Activated CD4-positive, alpha-beta T cell treated with anti-CD3 and anti-CD28 coated beads for 24 hours (primary cell): ENCODE measurements at regions not wholly inside any gene's neighbourhood (a gene's known extent, or its start where the extent isn't known, plus 50 kb on each side); places are given as distances from the start of the nearest gene placed in this dataset.
"Not testable (repeated sequence)": the region's sequence is repeated elsewhere in the genome, so short reads cannot be mapped to it uniquely, and the experiment has no call there.

ENCODE experiments used
- DNase-seq, 2 donors: peaks; one replicate each; pipeline ENCODE4 v3.0.0-alpha.2; 2020; ENCODE audit warnings: low read depth in 2 of 2

DNA sequence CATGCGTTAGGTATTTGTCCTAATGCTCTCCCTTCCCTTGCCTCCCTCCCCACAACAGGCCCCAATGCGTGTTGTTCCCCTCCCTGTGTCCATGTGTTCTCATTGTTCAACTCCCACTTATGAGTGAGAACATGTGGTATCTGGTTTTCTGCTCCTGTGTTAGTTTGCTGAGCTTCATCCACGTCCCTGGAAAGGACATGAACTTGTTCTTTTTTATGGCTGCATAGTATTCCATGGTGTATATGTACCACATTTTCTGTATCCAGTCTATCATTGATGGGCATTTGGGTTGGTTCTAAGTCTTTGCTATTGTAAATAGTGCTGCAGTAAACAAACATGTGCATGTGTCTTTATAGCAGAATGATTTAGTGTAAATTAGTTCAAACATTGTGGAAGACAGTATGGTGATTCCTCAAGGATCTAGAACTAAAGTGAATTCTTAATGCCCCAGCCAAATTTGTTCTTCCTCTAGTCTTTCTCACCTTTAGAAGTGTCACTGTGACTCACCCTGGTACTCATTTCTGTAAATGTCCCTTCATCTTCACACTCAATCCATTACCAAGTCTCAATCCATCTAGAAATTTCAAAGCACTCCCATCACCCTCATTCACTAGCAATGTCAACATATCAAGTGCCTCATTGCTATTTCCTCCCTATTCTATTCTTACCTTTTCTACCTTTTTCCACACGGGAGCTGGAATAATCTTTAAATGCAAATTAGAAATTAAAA lies 123.9 kb downstream of the MREG start:
- not testable (repeated sequence) for DNase-seq

DNA sequence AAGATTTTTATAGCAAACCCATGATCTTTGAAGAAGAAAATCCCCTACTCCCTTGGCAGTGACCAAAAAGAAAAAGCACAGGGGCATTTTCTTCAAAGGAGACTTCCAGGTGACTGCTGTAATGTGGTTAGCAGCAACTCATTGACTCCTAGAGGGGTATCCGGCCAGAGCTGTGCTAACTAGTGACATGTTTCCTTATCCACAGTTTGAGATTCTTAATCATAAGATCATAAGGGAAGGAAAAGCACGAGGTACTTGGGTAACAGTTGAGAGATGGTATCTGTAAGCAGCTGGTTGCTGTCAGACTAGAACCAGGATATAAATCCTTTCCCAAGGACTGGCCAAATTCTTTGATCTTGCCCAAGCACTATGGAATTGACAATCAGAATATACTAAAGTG lies 124.7 kb downstream of the MREG start:
- no peak for DNase-seq

DNA sequence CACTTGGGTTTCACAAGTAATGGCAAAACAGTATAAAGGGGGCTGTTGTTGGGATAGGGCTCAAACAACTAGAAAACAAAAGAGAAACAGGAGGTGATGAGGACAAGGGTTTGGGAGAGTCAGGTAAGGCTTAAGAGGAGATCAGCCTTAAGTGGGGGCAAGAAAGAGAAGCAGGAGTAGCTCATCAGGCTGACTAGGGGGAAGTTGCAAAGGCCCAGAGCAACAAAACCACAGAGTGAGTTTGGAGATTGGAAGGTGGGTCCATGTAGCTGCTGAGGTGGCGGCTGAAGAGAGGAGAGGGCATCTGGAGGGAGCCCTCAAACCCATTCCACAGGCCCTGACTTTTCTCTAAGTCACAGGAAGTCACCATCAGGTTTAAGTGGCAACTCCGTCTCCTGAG lies 126.0 kb downstream of the MREG start:
- DNase-seq, result no peak

DNA sequence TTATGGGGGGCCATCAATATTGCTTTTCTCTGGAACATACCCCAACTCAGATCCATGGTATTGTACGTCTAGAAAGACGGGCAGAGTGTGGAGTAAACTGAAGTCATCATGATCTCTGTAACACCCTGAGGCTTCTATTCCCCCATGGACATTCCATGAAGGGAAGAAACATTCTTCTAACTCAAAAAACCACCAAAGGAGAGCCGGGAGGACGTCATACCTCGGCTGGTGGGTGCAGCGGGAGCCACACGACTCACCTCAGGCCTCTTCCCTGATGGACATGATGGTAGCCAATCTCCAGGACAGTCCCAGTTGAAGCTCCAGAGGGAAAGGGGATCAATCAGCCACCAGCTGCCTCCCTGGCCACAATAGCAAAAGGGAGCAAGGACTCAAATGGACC lies 127.3 kb downstream of the MREG start:
- no peak for DNase-seq

DNA sequence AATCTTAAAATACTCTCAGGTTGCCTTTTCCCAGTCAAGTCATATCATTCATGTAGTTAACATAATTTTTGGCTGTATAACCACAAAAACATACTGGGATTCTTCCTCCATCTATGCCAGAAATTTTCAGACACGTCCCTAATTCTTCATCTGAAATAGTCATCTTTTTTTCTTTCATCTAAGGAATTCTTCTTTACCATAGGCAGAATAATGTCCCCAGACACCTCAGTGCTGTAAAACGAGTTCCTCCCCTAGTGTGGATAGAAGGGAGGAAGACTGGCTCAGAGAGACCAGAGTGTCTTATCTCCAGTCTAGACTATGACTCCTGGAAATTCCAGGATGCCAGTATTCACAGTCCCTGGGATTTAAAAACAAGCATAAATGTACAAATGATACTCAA lies 127.8 kb downstream of the MREG start:
- no peak for DNase-seq

DNA sequence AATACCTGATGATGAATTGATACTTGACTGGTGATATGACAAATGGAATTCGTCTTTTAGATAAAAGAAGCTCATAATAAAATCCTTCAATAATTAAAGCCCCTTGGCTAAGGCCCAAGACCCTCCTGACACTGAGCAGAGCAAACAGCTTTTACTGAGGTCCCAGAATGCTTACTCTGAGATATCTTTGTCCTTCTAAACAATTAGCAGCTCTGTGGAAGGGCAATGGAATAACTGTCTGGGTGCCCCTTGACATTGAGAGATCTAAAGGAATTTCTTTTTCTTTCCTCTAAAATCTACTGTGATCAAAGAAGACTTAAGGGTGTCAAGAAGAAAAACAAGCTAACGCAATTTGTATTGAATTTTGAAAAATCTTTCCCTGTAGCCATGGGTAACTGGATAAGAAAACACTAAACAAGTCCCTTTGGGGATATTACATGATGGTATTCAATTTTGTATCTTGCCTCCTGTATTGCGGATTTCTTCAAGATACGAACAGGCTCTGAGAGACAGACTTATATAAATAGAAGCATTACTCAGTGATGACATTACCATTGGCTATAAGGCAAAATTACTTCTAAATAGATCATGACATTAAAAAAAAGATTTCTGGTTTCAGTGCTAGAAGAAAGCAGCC lies 128.8 kb downstream of the MREG start:
- no peak for DNase-seq

DNA sequence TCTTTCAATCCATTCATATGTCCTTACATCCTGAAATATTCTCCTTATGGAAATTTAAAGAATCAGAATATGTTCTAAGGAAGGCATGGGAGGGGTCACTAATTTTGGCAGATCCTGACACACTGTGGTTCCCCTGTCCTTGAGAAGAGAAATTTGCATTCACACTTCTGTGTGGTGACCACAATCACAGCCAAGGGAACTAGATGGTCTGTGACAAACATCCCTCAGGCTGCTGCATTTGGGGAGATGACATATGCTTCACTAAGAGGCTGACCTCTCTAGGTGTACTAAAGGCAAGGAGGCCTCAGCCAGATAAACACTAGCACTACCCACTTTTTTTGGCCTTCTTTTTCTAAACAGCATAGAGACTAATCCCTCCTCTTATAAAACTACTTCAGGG lies 129.6 kb downstream of the MREG start:
- no peak for DNase-seq

DNA sequence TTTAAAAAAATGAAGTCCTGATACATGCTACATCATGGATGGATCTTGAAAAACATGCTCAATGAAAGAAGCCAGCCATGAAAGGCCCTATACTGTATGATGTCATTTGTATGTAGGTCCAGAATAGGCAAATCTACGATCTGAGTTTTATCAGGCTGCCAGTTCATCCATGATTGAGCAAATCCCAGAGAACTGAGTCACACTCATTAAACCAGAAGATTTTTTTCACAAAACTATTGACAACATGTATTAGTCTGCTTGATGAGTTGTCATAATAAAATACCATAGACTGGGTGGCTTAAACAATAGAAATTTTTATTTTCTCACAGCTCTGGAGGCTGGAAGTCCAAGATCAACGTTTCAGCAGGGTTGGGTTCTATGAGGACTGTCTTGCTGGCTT lies 130.7 kb downstream of the MREG start:
- no peak for DNase-seq

DNA sequence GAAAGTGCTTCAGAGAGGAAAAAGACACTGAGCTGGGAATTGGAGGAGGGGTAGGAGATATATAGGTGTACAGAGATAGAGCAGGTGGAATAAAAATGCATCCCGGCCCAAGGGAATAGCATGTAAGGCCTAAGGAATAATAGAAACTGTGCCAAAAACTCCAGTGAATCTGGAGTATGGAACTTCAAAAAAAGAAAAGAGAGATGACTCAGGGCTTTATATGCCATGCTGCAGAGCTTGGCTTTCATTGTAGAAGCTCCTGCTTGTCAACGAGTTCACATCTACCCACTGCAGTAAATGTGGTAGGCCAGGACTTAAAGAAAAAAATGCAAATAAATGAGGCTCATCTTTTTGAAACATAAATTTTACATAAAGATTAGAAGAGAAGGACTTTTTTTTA lies 131.8 kb downstream of the MREG start:
- no peak for DNase-seq

DNA sequence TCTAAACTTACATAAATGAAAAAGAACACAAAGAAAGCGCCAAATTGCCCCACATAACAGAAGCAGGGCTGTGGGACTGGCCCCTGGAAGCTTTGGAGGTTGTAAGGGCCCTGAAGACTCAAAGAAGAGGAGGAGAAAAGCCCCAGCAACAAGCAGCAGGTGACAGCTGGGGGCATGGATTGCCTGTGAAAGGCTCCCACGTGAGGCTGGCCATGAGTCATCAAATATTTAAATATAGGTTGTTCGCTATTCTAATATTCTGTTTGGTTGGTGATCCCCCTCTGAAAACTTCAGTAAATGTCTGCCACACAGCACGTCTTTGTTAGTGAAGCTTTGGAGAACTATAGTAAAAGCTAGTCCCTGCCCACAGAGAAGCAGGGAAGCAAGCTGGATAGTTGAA lies 132.4 kb downstream of the MREG start:
- no peak for DNase-seq

DNA sequence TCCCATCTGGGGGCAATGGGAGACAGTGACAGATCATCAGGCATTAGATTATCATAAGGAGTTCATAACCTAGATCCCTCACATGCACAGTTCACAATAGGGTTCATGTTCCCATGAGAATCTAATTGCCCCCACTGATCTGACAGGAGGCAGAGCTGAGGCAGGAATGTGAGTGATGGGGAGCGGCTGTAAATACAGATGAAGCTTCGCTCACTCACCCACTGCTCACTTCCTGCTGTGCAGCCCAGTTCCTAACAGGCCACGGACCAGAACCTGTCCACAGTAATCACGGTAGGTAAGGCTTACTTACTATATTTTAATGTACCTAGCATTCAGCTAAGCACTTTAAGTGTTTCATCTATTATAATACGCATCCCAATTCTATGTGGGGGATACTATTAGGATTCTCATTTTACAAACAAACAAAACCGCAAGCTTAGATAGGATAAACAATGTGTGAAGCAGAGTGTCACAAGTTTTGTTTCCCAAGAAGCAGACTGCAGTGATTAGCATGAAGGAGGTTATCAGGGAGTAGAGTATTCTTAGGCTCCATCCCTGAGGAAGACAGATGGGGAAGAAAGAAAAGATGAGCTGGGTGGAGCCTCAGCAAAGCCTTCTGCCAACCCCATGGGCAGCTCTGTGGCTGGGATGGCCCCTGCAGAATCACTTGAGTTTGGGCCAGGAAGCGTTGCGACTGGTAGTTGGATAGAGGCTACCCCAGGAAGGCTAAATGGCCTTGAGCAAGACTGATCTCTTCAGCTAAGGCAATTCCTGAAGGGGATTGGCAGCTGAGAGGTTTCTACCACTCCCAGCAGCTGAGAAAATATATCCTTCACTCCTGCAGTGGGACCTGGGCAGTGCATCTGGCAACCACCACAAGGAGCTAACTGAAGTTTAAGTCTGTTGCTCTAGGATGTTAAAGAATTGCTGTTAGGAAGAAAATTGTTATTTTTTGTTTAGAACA lies 133.1 kb downstream of the MREG start:
- no peak for DNase-seq

DNA sequence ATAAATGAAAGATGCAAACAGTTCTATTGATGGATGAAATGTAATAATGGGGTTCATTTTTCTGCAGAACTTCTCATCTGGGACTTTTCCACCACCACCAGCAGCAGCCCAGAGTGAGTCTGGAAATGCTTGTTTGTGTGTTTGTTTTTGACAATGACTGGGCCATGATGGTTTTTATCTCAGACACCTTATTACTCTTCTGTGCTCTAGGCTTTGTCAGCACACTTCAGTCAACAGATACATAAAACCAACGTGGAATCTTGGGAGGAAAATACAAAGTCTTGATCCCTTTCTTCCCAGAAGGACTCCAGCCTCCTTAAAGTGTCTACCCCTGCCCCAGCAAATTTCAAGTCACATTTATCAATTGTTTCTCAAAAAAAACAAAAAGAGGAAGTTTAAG lies 134.0 kb downstream of the MREG start:
- DNase-seq, result no peak

DNA sequence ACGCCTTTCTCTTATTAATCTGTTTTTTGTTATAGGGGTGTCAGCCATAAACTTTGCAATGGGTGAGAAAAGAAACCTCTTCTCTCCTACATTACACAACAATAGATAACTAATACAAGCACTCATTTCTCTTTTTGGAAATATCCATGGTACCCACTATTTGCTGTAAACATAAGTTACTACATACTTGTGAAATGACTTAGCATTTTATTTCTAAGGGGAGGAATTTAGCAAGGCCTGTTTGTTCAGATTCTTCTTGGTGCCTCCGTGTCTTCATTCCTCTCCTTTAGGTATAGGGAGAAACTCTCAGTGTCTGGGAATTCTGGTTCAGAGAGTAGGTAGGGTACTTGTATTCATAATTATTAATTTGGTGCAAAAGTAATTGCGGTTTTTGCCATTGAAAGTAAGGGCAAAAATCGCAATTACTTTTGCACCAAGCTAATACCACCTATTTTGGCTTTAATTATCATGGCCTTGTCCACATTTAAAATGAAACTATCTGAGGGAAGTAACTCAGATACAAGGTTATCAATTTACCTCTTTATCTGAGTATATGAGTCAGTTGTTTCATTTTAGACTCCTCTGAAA lies 134.8 kb downstream of the MREG start:
- no peak for DNase-seq

DNA sequence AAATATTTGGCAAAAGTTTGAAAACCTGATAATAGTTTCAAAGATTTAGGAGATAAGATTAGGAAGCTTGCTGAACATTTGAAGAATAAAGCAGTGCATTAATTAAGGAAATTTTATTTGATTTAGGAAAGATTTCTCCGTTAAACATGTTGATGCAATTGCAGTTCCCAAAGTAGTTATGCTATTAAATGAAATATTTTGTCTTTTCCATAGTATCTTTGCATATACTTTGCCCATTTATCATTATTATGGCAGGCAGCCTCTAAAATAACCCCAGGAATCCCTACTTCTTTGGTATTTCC lies 136.5 kb downstream of the MREG start:
- DNase-seq, result no peak

DNA sequence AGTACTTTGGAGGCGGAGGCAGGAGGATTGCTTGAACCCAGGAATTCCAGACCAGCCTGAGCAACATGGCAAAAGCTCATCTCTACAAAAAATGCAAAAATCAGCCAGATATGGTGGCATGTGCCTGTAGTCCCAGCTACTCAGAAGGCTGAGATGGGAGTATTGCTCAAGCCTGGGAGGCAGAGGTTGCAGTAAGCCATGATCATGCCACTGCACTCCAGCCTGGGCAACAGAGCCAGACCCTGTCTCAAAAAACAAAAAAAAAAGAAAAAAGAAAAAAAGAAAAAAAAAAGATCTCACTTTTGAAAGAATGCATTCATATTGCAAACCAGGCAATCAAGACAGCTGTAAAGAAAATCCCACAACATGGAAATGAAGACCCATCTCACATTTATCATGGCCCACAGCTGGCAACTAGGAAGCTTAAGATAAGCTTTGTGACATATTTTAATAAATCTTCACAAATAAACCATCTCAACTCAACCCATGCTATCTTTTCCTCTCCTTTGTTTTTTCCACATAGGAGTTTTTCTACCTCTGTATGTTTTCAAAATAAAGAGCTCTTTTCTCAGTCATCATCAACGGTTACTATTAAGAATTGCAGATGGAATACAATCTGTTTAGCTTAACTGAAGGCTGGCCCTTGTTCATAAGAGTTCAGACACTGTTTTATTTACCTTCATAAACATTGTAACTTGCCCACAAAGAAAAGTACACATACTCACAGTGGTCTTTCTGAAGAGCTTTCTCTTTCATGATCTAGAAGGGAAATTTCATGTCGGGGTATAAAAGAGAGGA lies 137.0 kb downstream of the MREG start:
- no peak for DNase-seq

DNA sequence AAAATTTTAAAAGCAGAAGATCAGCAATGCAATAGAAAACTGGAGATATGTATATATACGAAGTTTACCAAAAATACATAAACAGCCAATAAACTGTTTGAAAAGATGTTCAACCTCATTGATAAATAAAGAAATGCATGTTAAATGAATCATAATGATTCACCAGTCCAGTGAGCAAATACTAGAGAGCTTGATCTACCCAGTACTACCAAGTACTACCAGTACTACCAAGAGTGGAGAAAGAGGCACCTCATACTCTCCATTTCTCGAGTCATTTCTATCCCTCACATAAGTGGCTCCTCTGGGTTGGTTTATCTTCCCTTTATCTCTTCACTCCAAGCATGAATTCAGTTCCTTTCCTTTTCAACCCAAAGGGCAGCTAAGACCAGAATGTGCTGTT lies 138.9 kb downstream of the MREG start:
- DNase-seq, result no peak

DNA sequence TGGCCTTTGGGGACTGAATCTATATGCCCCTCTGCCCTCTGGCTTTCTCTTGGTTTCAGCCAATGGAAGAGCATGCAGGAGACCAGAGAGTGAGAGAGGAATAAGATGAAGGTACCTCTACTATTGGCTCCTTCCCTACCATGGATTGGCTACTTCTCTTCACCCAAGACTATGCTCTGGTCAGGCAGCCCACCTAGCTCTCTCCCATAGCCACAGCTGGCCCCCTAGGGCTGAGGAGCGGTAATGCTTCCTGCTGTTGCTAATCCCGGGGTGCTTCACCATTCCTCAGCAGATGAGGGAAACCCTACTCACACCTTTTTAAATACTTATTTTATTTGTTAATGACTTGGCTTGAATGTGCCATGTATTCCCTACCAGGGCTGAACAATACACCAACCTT lies 142.4 kb downstream of the MREG start:
- DNase-seq, result no peak

DNA sequence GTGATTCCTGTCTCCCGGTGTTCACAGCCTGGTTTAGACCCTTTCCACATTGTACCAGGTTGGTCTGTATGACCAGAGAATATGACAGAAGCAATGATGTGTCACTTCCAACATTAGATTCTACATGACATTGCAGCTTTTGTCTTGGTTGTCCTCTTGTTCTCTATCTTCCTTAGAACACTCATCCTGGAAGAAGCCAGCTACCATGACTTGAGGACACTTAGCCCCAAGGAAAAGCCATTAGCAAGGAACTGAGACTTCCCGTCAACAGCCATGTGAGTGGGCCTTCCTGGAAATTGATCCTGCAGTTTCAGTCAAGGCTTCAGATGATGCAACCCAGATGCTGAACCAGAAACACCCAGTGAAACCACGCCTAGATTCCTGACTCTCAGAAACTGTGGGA lies 143.3 kb downstream of the MREG start:
- no peak for DNase-seq

DNA sequence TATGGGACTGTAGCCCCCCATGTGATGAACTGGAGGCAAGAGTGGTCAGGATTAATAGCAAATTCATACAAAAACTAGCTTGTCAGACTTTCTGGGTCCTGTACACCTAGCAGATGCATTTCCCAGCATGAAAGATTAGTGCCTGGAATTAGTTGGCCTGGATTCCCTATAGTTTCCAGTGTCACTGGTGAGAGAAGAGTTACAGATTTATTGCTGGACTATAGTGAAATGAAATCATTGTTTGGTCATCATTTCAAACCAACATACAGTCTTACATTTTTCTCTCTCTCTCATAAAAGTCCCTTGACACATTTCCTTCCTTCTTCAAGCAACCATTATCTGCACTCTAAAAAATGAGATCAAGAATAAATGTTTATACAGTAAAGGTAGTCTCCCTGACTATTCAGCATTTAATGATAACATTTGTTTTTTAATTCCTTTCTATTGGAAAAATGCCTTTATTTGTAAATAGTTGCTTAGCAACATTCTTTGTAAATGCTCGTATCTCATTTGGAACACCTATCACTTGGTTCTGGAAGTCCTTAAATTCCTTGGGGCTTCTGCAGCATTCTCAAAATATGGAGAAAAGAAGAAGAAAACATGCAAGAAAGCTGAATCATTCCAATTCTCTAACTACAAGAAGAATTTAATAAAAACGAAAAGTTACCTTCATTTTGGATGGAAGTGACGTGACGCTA lies 144.4 kb downstream of the MREG start:
- DNase-seq, result no peak

DNA sequence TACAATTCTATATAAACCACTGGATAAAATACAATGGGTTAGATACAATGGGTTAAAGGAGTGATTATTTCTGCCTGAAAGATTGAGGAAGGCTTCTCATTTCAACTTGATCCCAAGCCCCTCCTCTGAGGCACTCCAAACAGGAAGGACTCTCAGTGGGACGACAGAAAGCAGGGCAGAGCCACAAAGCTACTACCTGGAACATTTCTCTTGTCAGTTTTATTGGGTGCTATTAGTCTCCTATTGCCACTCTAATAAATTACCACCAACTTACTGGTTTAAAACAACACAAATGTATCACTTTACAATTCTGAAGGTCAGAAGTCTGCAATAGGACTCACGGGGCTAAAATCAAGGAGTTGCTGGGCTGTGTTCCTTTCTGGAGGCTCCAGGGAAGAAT lies 146.7 kb downstream of the MREG start:
- DNase-seq, result no peak

DNA sequence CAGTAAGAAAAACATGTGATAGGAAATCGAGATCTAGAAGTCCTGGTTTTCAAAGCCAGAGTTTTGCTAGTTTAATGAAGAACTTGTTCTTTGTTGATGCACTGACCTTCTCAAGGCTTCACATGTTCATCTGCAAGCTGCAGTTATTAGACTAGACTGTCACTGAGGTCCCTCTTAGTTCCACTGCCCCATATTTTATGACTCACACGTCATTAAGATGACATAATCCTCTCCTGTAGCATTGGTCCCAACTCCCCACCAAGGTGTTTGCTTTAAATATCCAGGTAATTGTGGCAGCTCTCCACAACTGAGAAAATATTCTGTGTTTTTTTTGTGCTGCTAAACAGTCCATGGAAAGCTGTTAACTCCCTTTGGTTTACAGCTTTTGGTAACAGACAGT lies 149.7 kb downstream of the MREG start:
- no peak for DNase-seq
